NB4 (cell line): ENCODE measurements at regions not wholly inside any gene's neighbourhood (a gene's known extent, or its start where the extent isn't known, plus 50 kb on each side); places are given as distances from the start of the nearest gene placed in this dataset.

Experiments
- CTCF ChIP-seq: IDR thresholded peaks from one replicate; pipeline ENCODE4 v1.5.1; 2012; ENCODE audit warnings: low read depth, low read length
- MAX ChIP-seq: IDR thresholded peaks from 2 replicates; pipeline ENCODE4 v1.6.1; 2011; ENCODE audit warnings: low read depth, low read length
- MYC ChIP-seq: IDR thresholded peaks from 2 replicates; pipeline ENCODE4 v1.6.1; 2011; ENCODE audit warnings: low read depth, low read length
- POLR2A ChIP-seq: IDR thresholded peaks from 2 replicates; pipeline ENCODE4 v1.6.1; 2011; ENCODE audit warnings: mild to moderate bottlenecking; ENCODE audit not compliant: insufficient read length; ENCODE audit errors: extremely low read depth

GRCh38 chr10:117716889-117717288 is 174.3 kb downstream of the EMX2 start:
- TF ChIP-seq POLR2A: no peak
- no peak for TF ChIP-seq CTCF
- TF ChIP-seq MAX: no peak
- no peak for TF ChIP-seq MYC
